Stimulated activated naive B cell treated with anti-CD40 and anti-IgM and Interleukin-4, amounts not matched to agents 10 μg/mL and 1 μg/mL and 100 μg/mL, for 72 hours (primary cell): ENCODE measurements at regions not wholly inside any gene's neighbourhood (a gene's known extent, or its start where the extent isn't known, plus 50 kb on each side); places are given as distances from the start of the nearest gene placed in this dataset.

Source experiments
- ATAC-seq, 2 donors: fragments of 150-1000 bp; cut with Tn5 transposase; replicated peaks; 2 replicates each; pipeline ENCODE4 v1.10.0; 2021; ENCODE audit warnings: moderate library complexity in 1 of 2
- DNase-seq: peaks from one replicate; pipeline ENCODE4 v3.0.0; 2021
- H3K27ac Mint-ChIP-seq: one replicate; pipeline ENCODE4 v1.8.0; 2022; ENCODE audit warnings: mild to moderate bottlenecking, mixed read lengths
- H3K27me3 Mint-ChIP-seq, 2 donors: one replicate each; pipeline ENCODE4 v1.8.0; 2022; ENCODE audit warnings: mixed read lengths in 2 of 2
- H3K36me3 Mint-ChIP-seq, 2 donors: one replicate each; pipeline ENCODE4 v1.8.0; 2022; ENCODE audit warnings: mixed read lengths in 2 of 2, mild to moderate bottlenecking in 1 of 2
- H3K4me1 Mint-ChIP-seq, 2 donors: one replicate each; pipeline ENCODE4 v1.8.0; 2022; ENCODE audit warnings: mixed read lengths in 2 of 2, mild to moderate bottlenecking in 1 of 2
- H3K4me3 Mint-ChIP-seq, 2 donors: one replicate each; pipeline ENCODE4 v1.8.0; 2022; ENCODE audit warnings: mild to moderate bottlenecking in 2 of 2, mixed read lengths in 2 of 2, moderate library complexity in 1 of 2
- H3K9me3 Mint-ChIP-seq, 2 donors: one replicate each; pipeline ENCODE4 v1.8.0; 2022; ENCODE audit warnings: mixed read lengths in 2 of 2, mild to moderate bottlenecking in 1 of 2

DNA sequence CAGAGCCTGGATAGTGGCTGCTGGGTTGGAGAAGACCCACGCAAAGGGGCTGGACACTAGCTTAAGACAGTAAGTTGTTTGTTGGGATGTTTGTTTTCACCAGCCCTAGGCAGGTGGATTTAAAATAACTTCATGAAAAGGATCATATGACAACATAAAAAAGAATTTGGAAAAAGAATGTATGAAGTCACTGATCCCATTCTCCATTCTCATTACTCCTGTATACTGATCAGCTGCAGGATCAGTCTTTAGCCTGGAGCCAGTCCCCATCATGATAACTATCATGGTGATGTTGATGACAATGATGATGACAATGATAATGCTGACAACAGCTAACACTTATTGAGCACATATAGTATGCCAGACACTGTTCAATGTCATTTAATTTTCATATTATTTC lies 92.1 kb upstream of the IFNE start:
- H3K4me1 Mint-ChIP-seq, result peaks cover 0 to 5% of the 10 kb centered on the region in 2 donors
- no peak for DNase-seq

DNA sequence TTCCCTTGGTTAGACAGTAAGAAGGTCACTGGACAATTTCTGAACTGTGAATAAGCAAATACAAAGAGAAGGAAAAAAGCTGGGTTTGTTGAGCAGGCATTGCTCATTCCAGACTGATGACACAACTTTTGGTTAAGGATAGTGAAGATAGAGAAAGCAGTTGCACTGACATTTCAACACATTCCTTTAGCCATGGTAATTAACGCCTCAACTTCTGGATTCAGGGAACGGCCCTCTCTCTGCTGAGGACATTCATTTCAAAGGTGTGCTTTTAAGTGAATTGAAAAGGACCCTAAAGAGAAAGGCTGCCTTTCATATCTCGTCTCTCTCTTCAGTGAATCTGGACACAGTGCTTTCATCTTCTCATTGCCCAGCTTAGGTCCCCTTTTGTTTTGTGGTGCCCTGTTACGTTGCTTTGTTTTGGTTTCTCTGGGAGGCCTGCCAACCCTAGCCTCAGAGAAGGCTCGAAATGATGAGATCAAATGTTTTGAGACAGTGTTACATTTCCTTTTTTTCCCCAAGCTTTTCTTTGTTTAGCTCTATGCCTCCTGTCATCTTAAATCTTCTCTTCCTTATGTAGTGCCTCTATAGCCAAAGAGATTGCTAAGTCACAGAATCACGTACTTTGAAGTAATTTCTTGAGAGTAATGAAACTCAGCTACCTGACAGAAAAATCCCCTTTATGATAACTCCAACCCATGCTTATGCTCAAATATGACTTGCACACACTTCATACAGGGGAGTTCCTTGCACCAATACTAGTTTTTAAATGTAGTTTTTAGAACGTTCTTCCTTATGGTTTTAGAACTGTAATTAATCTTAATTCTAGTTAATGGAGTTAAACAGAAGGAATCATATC lies 94.4 kb upstream of the IFNE start:
- Mint-ChIP-seq H3K27me3 (peaks cover 0 to 5% of the 10 kb centered on the region in 2 donors), H3K4me1 (peaks cover 0 to 5% of the 10 kb centered on the region in 2 donors), H3K9me3 (no peaks in the 10 kb centered on the region), H3K4me3 (no peak overlapping the region), H3K27ac (no peak overlapping the region), H3K36me3 (no peaks in the 10 kb centered on the region)
- no peak for DNase-seq
- ATAC-seq, result no peak

More for the DNA sequence above, 92.1 kb upstream of the IFNE start:
- no peak overlapping the region for H3K4me3 Mint-ChIP-seq
- no peak overlapping the region for H3K27ac Mint-ChIP-seq
- peaks cover 0 to 5% of the 10 kb centered on the region in 2 donors for H3K27me3 Mint-ChIP-seq
- H3K36me3 Mint-ChIP-seq, result no peaks in the 10 kb centered on the region
- no peak for ATAC-seq
- no peaks in the 10 kb centered on the region for H3K9me3 Mint-ChIP-seq

GRCh38 chr9:21579247-21579671 lies 97.1 kb upstream of the IFNE start:
- H3K4me3 Mint-ChIP-seq, result no peak overlapping the region
- no peaks in the 10 kb centered on the region for H3K27me3 Mint-ChIP-seq
- H3K27ac Mint-ChIP-seq, result no peak overlapping the region
- ATAC-seq (no peak), DNase-seq (no peak)
- peaks cover 0 to 5% of the 10 kb centered on the region in 2 donors for H3K4me1 Mint-ChIP-seq
- no peaks in the 10 kb centered on the region for H3K9me3 Mint-ChIP-seq
- H3K36me3 Mint-ChIP-seq, result no peaks in the 10 kb centered on the region

GRCh38 chr9:21579743-21580142 lies 97.6 kb upstream of the IFNE start:
- Mint-ChIP-seq H3K36me3 (no peaks in the 10 kb centered on the region), H3K27ac (no peak overlapping the region), H3K4me1 (peaks cover 0 to 5% of the 10 kb centered on the region in 2 donors), H3K27me3 (peaks cover 0 to 2% of the 10 kb centered on the region in 2 donors), H3K9me3 (no peaks in the 10 kb centered on the region), H3K4me3 (no peak overlapping the region)
- DNase-seq (no peak), ATAC-seq (no peak)

- no peaks in the 10 kb centered on the region for H3K9me3 Mint-ChIP-seq
- no peaks in the 10 kb centered on the region for H3K36me3 Mint-ChIP-seq
- no peak overlapping the region for H3K4me3 Mint-ChIP-seq
- H3K4me1 Mint-ChIP-seq, result peaks cover 0 to 5% of the 10 kb centered on the region in 2 donors
- DNase-seq, result no peak
- H3K27ac Mint-ChIP-seq, result no peak overlapping the region
- H3K27me3 Mint-ChIP-seq, result peaks cover 3 to 4% of the 10 kb centered on the region in 2 donors
- no peak for ATAC-seq
These were observed 98.7 kb upstream of the IFNE start for GRCh38 chr9:21580636-21581378.

- no peaks in the 10 kb centered on the region for H3K36me3 Mint-ChIP-seq
These were observed 101.7 kb upstream of the IFNE start for GRCh38 chr9:21583628-21584377.

GRCh38 chr9:21584890-21585289 lies 102.8 kb upstream of the IFNE start:
- Mint-ChIP-seq H3K4me3 (no peak overlapping the region), H3K27me3 (peaks cover 12 to 21% of the 10 kb centered on the region in 2 donors), H3K27ac (no peak overlapping the region), H3K4me1 (no peaks in the 10 kb centered on the region), H3K9me3 (no peaks in the 10 kb centered on the region), H3K36me3 (no peaks in the 10 kb centered on the region)
- ATAC-seq (no peak), DNase-seq (no peak)

More at GRCh38 chr9:21583628-21584377, 101.7 kb upstream of the IFNE start:
- no peaks in the 10 kb centered on the region for H3K9me3 Mint-ChIP-seq
- ATAC-seq, result no peak
- H3K4me3 Mint-ChIP-seq, result no peak overlapping the region
- peaks cover 0 to 2% of the 10 kb centered on the region in 2 donors for H3K4me1 Mint-ChIP-seq
- no peak for DNase-seq
- H3K27ac Mint-ChIP-seq, result no peak overlapping the region
- H3K27me3 Mint-ChIP-seq, result peaks cover 12% of the 10 kb centered on the region in 2 donors

DNA sequence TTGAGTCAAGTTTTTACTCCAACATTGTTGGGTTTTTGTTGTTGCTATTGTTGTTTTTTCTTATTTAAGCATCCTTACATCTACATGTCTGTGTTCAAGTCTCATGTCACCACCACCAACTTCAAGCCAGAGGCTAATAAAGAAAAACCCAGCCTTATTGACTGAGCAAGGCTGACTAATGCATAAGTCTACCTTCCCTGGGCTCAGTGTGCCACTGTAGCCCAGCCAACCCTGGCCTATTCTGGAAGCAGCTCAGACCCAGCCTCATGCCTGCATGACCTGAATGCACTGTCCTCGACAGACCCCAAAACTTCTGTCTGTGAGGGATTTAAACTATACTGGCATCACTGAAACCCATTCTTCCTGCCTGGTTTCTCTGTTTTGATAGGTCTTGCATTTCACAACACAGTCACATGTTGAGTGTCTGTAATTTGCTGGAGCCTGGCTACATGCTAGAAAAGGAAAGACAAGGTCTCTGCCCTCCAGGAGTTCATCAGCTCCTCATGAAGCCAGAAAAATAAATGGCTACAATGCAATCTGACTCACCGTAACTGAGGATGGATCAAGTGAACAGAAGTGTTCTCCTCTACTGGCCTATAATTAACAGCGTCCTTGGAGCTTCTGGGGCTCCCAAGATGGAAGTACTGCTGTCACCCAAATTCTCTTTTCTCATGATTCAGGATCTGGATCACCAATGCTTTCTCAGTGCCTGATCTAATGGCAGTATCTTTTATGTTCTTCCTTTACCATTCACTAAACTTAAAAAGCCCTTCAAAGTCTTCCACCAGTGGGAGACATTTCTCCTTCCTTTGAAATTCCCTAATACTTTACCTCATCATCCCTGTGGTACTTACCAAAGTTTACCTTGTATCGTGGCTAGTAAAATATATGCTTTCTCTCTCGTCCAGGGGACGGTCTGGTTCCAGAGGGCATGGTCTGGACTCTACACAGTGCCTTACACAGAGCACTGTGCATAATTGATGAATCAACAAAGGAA lies 103.9 kb upstream of the IFNE start:
- Mint-ChIP-seq H3K4me1 (no peaks in the 10 kb centered on the region), H3K4me3 (no peak overlapping the region), H3K27ac (no peak overlapping the region), H3K9me3 (no peaks in the 10 kb centered on the region), H3K36me3 (no peaks in the 10 kb centered on the region), H3K27me3 (peaks cover 12 to 21% of the 10 kb centered on the region in 2 donors)
- DNase-seq (no peak), ATAC-seq (no peak)

- peaks cover 0 to 3% of the 10 kb centered on the region in 2 donors for H3K4me1 Mint-ChIP-seq
- H3K27me3 Mint-ChIP-seq, result peaks cover 15 to 28% of the 10 kb centered on the region in 2 donors
- no peaks in the 10 kb centered on the region for H3K9me3 Mint-ChIP-seq
- H3K36me3 Mint-ChIP-seq, result no peaks in the 10 kb centered on the region
- ATAC-seq (no peak), DNase-seq (no peak)
- H3K4me3 Mint-ChIP-seq, result no peak overlapping the region
- H3K27ac Mint-ChIP-seq, result no peak overlapping the region
These were observed 107.4 kb upstream of the IFNE start for GRCh38 chr9:21589344-21590056.

DNA sequence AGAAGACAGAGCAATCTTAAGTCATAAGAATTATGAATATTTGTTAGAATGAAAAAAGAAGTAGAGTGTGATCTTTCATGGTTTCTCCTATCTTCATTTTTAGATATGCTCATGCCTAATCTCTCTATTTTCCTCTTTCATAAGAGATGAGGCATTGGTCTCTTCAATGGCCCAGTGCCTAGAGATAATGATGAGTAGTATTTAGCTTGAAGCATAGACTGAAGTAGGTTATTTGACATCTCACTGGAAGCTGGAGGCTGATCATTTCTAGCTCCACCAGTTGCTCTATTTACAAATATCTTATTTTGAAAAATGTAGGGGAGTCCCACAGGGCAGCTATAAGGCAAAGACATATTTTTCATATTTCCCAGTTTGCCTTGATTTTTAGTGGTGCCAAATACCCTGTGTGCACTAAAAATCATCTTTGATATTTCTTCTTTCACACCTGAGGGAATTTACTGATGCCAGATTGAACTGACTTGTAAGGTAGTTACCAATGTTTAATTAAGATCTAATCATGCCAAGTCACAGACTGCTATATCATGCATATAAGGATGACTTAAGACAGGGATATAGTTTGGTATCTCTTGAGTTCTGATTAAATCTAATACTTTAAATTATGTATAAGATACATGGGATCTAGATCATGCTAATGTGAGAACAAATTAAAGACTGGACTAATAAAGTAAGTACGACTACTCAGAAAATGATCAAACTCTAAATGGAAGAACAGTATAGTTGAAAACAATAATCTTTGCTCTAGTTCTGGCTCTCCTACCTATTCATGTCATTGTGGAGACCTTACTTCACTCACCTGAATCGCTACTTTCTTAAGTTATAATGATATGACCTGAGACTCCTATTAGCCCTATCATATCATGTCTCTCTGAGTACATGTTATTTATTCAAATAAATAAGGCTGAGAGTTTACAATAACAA lies 108.2 kb upstream of the IFNE start:
- no peak overlapping the region for H3K4me3 Mint-ChIP-seq
- H3K4me1 Mint-ChIP-seq, result peaks cover 0 to 3% of the 10 kb centered on the region in 2 donors
- H3K27me3 Mint-ChIP-seq, result peaks cover 11 to 33% of the 10 kb centered on the region in 2 donors
- ATAC-seq (no peak), DNase-seq (no peak)
- no peak overlapping the region for H3K27ac Mint-ChIP-seq
- H3K36me3 Mint-ChIP-seq, result no peaks in the 10 kb centered on the region
- no peaks in the 10 kb centered on the region for H3K9me3 Mint-ChIP-seq

GRCh38 chr9:21591221-21592062 lies 109.3 kb upstream of the IFNE start:
- Mint-ChIP-seq H3K36me3 (no peaks in the 10 kb centered on the region), H3K4me1 (peaks cover 0 to 3% of the 10 kb centered on the region in 2 donors), H3K27me3 (peaks cover 5 to 29% of the 10 kb centered on the region in 2 donors), H3K9me3 (no peaks in the 10 kb centered on the region), H3K27ac (no peak overlapping the region), H3K4me3 (no peak overlapping the region)
- ATAC-seq (peak in 1 of 2 donors; percentile 51), DNase-seq (no peak)
